NCI-H1694 (cell line): ENCODE measurements at regions not wholly inside any gene's neighbourhood (a gene's known extent, or its start where the extent isn't known, plus 50 kb on each side); places are given as distances from the start of the nearest gene placed in this dataset.
A peak's percentile ranks its signal among the peaks of the same experiment; 100 is the strongest.

ENCODE experiments used
- DNase-seq: peaks from one replicate; lab custom pipeline; 2025; lab: John Stamatoyannopoulos, UW

DNA sequence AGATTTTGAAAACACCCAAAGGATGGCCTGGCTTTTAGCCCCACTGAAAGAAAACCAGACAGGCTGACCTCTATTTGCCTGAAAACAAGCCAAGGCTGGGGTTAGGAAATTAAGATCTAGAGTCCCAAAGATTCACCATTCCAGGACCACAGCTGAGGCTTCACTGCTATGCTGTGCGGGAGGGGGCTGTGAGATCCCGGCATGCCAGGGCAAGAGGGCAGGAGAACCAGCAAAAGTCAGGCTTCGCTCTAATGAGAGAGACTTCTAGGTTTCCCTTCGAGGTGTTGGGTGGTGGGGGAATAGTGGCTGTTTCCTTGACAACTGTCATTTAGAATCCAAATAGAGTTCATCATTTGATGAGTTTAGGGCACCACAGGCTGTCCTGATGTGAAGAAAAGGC, 152.9 kb upstream of the NFIB start:
- DNase-seq: no peak

DNA sequence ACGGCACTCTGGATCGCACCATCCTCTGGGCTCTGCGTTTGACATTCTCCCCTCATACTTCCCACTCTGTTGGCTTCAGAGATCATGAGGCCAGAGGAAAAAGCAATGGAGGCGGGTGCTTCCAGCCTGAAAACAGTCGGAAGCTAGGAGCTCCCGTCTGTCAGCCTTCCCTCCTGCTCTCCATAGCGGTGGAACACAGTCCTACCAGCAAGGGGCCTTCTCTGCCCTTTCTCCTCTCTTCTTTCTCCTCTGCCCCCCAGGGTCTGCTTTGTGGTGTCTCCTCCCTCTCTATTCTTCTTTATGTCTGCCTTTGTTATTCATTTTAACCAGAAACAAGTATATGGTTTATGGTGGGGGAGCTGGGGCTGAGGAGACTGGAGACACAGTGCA, 152.5 kb upstream of the NFIB start:
- DNase-seq: no peak

DNA sequence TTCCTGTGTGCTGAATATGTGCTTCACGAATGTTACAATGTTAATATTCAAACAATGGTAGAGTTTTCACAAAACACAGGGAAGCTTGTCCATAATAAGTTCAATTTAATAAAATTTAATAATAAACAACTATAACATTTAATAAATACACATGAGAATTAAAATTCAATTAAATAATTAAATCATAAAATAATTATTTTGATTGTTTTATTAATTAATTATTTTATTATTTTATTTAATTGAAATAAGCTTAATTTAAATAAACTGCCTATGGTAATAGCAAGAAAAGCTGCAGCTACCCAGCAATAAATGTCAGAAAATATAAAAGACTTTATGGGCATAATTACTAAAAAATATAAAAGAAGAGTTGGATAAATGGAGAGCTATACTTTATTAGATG, 149.0 kb upstream of the NFIB start:
- no peak for DNase-seq

DNA sequence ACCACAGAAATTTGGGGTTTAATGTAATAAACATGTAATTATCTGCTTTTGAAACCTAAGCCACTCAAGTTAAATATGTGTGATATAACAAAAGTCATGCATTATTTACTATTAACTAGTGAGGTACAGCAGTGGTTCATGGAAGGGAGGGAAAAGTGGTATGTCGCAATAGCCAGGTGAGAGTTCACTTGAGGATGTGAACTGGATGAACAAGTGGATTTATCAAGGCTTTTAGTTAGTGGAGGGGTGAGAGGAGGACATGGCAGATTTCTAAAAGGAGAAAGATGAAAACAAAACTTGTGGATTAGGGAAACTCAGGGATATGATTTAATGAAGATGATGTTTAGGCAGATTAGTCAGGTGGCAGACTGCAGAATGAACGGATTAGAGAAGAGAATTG, 141.3 kb upstream of the NFIB start:
- DNase-seq: no peak

DNA sequence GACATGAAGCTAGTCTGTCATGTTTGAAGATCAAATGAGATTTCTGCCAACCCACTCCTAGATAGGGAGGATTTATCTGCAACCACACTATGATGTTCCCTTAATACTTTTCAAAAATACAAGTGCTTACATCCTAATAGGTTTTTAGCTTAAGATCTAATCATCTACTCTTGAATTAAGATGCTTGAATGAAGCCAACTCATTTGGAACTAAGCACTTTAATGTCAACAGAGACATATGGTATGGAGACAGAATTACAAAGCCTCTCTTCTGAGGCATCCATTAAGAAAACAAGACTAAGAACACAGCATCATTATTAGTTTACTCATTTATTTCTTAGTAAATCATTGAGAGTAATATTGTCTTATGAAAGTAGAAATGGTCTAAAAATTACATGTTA, 139.3 kb upstream of the NFIB start:
- DNase-seq: peak; percentile 74

DNA sequence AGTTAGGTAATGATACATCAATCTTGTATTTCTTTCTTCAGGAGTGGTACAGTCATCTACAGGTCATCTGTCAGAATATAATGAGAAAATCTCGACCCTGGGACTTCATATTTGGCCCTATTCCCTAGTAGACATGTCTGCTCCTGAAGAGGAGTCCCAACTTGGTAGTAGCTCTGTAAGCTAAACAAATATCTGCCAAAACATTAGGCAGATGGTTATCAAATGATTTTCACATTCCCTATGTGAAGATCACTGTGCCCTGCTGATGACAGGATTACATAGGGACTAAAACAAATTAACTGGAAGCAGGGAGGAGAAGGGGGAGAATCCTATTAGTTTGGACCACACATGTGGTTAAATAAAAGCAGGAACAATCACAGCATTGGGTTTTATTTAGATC, 138.6 kb upstream of the NFIB start:
- peak; percentile 62 for DNase-seq

DNA sequence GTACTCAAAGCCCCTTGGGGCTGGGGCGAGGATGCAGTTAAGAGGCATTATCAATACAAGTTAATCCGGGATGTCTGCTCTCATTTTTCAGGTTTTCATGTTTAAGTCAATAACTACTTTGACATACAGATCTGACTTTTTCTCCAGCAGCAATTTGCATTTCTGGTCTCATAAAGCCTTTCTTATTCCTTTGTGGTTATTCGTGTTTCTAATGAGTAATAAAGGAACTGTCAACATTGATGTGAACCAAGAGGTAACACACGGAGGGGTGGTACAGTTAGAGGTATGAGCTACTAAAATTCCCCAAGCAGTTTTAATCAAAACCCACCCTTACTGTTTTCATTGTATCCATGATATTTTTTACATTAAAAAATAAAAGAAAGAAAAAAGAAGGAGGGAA, 138.0 kb upstream of the NFIB start:
- DNase-seq: no peak

DNA sequence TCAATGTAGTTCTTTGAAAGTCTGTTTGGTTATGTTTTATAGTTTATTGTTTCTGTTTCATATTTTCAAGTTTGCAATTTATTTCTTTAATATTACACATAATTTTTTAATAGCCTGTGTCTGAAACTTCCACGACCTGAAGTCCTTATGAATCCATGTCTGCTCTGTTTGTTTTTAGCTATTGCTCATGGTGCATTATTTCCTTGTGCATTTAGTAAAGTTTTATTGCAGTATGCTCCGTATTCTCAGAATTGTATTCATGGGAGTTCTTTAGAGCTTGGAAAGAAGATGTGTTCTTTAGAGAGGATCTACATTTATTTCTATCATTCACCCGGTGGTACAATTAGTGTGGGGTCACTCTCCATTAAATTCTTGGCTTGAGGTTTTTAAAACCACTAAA, 133.2 kb upstream of the NFIB start:
- no peak for DNase-seq

DNA sequence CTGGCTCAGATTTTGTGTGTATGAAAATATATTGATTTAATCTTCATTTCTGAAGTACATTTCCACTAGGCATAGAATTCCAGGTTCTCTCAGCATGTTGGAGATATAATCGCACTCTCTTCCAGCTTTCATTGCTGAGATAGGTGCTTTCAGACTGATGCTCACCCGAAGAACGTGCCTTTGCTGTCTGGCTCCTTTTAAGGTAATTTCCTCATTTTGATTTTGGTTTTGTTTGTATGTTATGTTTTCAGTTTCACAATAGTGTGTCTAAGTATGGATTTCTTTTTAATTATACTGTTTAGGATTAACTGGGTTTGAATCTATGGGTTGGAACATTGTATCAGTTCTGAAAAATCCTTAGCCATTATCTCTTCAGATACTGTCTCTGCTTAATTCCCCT, 132.0 kb upstream of the NFIB start:
- no peak for DNase-seq

DNA sequence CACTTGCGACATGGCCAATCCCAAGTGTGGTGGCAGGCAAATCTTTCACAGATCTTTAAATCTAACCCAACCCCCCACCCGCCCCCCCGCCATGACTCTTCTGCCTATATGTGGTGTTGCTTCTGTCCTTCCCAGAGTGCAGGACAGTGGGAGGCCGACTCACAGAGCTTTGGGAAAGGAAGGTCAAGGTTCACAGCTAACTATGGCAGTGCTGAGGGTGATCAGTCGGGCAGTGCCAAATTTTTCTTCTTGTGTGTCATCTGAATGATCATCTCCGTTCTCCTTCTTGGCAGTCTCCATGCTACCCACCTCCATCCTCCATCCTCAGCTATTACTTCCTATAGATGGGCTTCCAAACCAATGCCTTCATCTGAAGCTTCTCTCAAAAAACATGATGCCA, 129.0 kb upstream of the NFIB start:
- DNase-seq: no peak

DNA sequence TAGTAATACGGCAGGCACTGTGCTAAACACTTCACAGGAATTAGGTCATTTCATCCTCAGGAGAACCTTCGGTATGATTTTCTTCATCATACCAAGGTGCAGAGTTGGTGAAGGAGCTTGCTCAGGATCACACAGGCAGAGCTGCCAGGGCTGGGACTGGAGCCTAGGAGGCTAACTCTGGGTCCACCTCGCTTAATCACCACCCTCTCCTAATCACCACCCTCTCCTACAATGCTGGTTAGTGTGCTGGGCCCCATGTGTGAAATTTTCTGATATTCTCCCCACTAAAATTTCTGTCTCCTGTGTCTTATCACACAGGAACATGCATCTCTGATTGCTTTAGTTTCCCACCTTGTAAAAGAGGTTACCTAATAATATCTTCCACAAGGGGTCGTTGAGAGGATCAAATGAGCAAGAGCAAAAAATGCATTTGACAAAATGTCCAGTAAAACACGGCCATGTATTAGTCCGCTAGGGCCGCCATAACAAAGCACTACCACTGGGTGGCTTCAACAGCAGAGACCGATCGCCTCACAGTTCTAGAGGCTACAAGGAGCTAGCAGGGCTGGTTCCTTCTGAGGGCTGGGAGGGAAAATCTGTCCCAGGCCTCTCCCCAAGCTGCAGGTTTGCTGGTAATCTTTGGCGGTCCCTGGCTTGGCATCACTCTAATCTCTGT, 128.2 kb upstream of the NFIB start:
- DNase-seq: no peak

DNA sequence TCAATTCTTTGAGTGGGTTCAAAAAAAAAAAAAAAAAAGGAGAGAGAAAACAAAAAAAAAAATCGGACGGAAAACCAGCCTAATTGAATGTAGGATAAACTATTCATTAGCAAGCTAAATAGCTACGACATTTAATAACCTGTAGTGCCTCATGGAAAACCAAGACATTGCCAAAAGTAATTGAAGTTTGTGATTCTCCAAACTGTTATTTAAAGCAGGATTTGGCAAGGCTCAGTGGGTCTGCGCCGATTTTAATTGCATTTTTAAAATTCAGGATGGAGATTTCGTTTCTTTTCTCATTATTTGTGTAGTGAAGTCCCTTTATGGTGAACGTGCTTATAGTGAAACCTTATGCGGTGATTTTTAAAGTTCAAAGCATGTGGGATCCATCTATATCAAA, 127.2 kb upstream of the NFIB start:
- no peak for DNase-seq

DNA sequence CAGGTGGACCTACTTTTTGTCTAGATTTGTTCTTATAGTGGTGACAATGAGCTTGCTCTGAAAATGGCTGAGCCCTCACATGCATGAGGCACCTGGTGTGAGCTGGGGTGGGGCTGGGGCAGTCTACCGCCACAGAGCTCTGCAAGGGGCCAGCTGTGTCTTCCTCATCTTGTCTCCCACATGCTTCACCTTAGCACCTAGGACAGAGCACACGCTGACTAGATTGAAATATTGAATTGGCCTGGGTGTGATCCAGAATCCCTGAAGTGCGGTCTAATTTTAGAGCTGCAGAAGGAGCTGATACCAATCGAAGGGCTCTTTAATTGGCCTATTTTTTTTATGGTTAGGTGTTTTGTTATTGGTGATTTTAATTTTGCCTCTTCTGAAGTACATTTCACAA, 126.1 kb upstream of the NFIB start:
- no peak for DNase-seq

DNA sequence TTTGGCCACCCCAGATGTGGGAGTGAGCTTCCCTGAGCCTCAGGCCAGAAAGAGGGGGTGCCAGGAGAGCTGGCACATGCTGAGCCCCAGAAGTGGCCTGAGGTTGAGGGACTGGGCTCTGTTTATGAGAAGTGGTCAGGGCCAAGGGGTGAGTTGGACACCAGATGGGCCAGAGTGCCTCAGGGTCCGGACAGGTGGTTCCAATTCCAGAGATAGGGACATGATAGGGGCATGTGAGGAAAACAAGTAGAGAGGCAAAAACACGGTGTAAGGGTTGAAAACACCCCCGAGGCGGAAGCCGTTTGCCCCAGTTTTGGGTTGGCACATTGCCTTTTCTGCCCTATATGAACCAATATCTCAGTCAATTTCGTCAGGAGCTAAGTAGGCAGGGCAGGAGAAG, 125.6 kb upstream of the NFIB start:
- no peak for DNase-seq

DNA sequence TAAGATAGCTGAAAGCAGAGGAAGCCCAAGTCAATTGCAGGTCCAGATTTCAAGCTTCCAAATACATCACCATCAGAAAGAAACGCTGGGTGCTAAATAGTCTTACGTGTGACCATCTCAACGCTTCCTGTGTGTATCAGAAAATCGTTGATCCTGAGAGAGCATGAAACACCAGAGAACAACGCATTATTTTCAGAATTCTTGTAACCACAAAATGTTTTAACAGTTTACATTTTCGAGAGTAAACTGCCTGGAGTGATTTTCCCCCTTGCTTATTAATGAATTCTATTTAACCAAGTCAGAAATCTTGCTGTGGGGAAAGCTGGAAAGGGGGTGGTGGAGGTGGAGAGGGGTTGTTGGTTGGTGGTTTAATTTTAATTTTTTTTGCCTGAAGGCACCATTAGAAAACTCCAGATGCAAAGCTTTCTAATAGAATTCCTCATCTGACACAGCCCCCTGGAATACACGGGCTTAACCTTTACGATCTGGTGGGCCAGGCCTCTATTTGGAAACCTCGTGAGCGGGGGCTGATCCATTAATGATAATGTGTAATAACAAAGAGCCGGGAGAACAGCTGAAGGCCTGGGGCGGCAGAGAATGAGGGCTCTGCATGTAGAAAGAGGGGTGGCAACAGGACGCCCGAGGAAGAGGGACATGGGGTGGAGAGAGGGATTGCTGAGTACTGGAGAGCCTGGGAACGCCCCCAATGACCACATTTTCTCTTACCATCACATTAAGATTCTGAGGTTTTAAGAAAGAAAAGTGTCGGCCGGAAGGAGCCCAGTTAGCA, 124.5 kb upstream of the NFIB start:
- no peak for DNase-seq

DNA sequence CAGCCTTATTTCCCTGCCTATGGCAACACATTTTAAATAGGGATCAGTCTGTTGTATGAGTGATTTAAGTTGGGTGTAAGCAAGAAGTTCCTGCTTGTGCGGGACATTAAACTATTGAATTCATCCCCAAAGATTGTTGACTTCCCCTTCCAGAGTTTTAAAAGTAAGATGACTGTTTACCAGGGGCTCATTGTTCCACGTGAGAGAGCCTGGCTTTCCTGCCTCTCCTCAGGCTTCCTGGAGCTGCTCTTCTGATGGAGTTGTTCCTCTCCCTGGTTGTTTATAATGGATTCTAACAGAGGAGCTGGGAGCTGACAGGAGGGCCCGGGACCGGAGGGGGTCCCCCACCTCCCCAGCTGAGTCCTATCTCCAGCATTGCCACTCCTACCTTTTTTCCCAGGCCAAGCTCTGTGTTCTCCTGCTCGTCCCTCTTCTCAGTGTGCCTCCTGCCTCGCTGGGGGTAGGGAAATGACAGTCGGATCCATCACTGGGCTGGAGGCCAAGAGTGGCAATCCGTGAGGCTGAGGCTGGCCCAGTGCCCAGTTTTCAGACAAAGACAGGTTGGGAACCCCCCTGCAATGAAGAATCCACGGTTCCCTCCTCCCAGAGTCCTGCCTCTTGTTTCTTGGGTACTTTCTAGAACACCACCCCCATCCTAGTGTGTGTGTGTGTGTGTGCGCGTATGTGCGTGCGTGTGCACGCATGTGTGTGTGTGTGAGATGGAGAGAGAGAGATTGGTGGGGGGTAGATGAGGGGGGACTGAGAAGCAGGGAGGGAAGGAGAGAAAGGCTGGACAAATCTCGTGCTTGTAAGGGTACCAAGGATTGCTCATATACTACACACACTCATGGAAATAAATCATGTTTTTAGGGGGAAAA, 123.7 kb upstream of the NFIB start:
- DNase-seq: peak; percentile 81

DNA sequence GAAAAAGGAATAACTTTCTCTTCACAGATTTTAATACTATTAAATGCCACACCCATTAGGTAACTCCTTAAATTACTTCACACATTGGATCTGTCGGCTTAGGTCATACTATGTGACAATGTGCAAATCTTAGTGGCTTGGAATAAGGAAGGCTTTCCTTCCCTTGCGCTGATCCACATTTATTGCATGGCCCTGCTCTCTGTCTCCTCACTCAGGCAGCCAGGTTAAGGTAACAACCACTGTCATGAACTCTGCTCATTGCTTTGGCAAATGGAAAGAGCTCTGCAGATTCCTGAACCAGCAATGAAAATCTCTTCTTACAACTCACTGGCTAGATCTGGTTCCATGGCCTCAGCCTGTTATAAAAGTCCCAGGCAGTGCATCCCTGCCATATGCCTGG, 121.9 kb upstream of the NFIB start:
- DNase-seq: no peak

DNA sequence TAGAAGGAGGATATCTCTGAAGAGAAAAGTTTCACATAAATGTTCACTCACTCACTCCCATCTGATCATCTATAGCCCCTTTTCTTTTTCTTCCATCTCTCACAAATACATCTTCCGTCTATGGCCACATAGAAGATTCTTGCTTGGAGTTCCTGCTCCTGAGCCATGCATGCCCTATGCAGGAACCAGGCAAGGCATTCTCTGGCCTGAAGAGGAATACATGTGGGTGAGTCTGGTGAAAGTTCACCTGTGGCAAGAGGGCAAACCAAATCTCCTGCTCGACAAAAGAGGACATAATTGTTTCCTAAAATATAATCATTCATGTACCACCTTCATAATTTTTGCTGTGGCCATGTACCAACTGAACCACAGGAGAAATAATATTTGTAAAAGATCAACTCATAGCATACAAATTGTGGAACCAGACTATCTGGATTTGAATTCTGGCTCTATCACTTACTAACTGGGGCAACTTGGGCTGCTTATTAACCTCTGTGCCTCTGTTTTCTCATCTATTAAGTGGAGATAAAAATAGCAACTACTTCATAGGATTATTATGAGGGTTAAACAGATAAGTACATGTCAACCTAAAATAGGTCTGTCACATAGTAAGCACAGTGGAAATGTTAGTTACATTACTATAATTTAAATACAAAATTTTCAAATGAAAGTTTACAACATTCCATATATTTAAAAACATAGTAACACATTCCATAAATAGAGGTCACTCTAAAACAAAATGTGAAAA, 121.2 kb upstream of the NFIB start:
- no peak for DNase-seq

DNA sequence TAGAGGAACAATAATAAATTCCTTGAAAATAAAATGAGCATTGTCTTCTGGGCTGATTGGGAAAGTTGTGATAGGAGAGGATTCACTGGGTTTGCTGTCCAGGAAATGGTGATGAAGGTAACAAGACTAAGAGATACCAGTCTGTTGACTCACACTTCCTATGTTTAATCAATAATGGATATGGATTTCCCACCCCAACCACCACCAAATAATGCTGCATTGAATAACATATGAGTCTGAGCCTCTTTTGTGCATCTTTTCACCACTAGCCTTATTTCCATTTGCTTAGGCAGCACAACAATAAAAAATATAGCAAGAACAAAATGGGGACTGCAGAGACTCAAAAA, 120.2 kb upstream of the NFIB start:
- no peak for DNase-seq

DNA sequence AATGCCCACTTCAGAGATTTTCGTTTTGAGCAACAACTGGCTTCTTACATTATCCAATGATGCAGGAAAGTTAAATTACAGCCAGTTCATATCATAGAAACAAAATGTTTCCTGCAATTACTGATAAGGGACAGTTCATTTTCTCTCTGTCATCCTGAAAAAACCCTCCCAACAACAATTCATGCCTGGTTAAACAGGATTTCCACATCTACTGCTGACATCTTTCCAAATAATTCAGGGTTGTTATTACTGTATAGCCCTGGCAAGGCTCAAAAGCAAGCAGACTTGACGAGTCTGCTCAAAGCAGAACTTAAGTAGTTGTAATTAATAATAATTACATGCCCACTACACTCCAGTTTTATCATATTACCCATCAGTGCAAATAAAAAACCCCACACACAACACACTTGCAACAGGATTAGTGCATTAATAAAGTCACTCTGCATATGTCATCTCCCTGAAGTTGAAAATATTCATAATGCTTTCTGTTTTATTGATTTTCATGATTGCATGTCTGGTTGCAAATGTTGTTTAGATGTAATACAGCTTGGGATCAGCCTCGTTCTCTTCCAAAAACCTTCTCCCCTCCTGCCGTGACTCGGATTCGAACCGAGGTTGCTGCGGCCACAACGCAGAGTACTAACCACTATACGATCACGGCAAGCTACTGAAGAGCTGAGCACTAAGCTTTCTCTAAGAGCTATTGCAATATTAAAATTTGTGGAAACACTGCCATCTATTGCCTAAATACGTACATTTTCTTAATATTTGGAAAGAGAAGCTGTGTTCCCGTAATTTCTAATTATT, 119.6 kb upstream of the NFIB start:
- peak; percentile 74 for DNase-seq

DNA sequence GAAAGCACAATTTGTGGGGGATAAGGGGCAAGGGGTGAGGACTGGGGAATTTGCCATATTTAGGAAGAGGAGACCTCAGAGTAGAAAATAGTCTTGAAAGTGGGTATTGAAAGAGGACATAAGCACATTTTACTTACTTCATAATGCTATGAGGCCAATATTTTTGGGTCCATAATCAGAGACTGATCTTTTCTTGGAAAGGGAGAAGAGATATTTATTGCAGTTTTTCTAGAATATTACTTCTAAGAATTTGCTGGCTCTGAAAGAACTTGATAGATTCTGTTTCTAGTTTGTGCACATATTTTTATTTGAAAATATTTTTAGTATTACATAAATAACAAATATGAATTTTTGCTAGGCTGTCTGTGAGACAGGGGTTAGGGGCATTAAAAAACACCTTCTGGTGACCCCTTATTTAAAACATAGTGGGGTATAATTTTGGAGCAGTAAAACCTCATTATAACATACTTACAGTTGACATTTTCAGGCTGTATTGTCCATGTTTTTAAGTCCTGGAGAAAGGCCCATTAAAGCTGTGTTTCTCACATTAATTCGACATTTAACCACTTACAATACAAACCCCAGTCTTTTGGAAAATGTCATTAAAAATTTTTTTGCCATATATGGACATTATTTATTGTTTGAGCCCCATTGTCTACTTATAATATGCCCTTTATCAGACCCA, 118.9 kb upstream of the NFIB start:
- DNase-seq: no peak
